ENCODE measurements at regions not wholly inside any gene's neighbourhood (a gene's known extent, or its start where the extent isn't known, plus 50 kb on each side); places are given as distances from the start of the nearest gene placed in this dataset.

DNA sequence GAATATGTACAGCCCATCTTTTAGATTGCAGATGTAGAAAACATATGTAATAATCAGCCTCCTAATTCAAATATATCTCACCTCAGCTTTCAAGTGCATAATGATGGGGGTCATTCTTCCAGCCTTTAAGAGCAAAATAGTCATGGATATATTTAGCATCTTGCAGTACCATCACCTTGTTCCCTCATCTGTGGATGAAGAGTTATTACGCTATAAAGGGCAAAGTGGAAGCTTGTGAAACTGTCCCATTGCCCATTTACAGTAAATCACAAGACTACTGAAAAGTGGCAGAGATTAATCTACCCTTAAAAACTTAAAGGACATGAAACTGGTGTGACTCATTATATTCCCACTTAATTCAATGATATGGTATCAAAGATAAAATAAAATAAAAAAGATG is 979.7 kb upstream of the HS3ST1 start:
- TF ChIP-seq, protein P1, sequence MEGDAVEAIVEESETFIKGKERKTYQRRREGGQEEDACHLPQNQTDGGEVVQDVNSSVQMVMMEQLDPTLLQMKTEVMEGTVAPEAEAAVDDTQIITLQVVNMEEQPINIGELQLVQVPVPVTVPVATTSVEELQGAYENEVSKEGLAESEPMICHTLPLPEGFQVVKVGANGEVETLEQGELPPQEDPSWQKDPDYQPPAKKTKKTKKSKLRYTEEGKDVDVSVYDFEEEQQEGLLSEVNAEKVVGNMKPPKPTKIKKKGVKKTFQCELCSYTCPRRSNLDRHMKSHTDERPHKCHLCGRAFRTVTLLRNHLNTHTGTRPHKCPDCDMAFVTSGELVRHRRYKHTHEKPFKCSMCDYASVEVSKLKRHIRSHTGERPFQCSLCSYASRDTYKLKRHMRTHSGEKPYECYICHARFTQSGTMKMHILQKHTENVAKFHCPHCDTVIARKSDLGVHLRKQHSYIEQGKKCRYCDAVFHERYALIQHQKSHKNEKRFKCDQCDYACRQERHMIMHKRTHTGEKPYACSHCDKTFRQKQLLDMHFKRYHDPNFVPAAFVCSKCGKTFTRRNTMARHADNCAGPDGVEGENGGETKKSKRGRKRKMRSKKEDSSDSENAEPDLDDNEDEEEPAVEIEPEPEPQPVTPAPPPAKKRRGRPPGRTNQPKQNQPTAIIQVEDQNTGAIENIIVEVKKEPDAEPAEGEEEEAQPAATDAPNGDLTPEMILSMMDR (IDR thresholded peaks at IDR 0.05), result no peak
- no peak for TF ChIP-seq POLR2AphosphoS5 (IDR thresholded peaks at IDR 0.05)
- TF ChIP-seq POLR2A (IDR thresholded peaks at IDR 0.05), result no peak
- no peak for TF ChIP-seq EP300 (IDR thresholded peaks at IDR 0.05)
